Nephron (organoid): ENCODE measurements at regions not wholly inside any gene's neighbourhood (a gene's known extent, or its start where the extent isn't known, plus 50 kb on each side); places are given as distances from the start of the nearest gene placed in this dataset.

Experiments used
- H3K27ac Mint-ChIP-seq, 3 experiments: 2 replicates each; pipeline ENCODE4 v1.8.0; 2020; ENCODE audit warnings: mixed read lengths in 3 of 3, mild to moderate bottlenecking in 2 of 3, moderate library complexity in 1 of 3
- H3K27me3 Mint-ChIP-seq: 2 replicates; pipeline ENCODE4 v1.8.0; 2021; ENCODE audit warnings: low read depth, mild to moderate bottlenecking, moderate library complexity, mixed read lengths
- H3K36me3 Mint-ChIP-seq: 2 replicates; pipeline ENCODE4 v1.8.0; 2020; ENCODE audit warnings: low read depth, mixed read lengths
- H3K4me1 Mint-ChIP-seq: 2 replicates; pipeline ENCODE4 v1.8.0; 2020; ENCODE audit warnings: mixed read lengths
- H3K4me3 Mint-ChIP-seq, 3 experiments: 2 replicates each; pipeline ENCODE4 v1.8.0; 2020; ENCODE audit warnings: mild to moderate bottlenecking in 3 of 3, mixed read lengths in 3 of 3, moderate library complexity in 2 of 3
- H3K9me3 Mint-ChIP-seq: 2 replicates; pipeline ENCODE4 v1.8.0; 2020; ENCODE audit warnings: mixed read lengths
- CTCF ChIP-seq, 3 experiments: fragments of 200-600 bp; sonication (generic); IDR thresholded peaks; one replicate each; pipeline ENCODE4 v1.5.0; 2021; ENCODE audit warnings: antibody characterized with exemption in 3 of 3; ENCODE audit not compliant: unreplicated experiment in 3 of 3

DNA sequence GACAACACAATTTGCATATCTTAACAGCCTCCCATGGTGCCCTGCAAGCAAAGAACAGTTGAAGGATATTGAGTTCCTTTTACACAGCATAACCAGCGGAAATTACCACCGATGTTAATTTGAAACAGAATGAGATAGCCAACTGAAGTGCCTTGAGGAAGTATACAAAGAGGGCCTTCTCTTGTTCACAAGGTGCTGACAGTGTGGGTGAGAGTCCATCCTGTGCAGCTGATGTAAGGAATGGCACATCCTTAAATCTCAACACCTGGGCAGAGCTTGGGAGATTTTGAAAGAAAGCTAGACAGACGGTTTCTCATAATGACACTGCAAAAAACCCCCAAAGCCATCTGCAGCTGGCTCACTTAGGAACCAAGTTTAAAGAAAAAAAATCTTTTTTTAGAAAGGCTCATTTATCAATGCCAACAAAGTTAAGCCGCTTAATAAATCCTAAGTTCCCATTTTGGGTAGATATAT, 818.6 kb downstream of the KCNJ2 start:
- TF ChIP-seq CTCF (IDR thresholded peaks at IDR 0.05; ENCODE audit: unreplicated experiment in 3 of 3) = no peak
- H3K4me3 Mint-ChIP-seq = no peak overlapping the region

DNA sequence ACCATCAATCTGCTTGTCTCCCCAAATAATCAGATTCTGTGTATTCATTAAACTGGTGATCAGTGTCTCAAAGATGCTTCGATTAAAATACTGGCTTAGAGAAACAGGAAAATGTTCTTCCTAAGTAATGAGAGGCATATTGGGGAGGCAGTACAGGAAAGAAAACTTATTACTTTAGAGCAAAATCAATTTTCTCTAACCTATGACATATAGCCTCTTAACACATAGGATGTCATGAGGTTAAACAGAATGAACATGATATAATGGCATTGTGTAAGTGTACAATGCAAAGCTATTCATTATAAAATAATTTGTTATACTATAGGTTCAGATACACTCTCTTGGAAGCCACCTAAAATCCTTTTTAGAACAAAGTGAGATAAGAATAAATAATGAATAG, 819.3 kb downstream of the KCNJ2 start:
- Mint-ChIP-seq H3K9me3 (peaks cover 18% of the 10 kb centered on the region), H3K4me3 (no peak overlapping the region), H3K4me1 (peaks cover 4% of the 10 kb centered on the region), H3K36me3 (peaks cover 11% of the 10 kb centered on the region), H3K27me3 (no peaks in the 10 kb centered on the region), H3K27ac (no peak overlapping the region)
- no peak for TF ChIP-seq CTCF (IDR thresholded peaks at IDR 0.05; ENCODE audit: unreplicated experiment in 3 of 3)

More for the DNA sequence above, 818.6 kb downstream of the KCNJ2 start:
- H3K4me1 Mint-ChIP-seq = peaks cover 4% of the 10 kb centered on the region
- no peaks in the 10 kb centered on the region for H3K27me3 Mint-ChIP-seq
- peaks cover 11% of the 10 kb centered on the region for H3K36me3 Mint-ChIP-seq
- peaks cover 24% of the 10 kb centered on the region for H3K9me3 Mint-ChIP-seq
- no peak overlapping the region for H3K27ac Mint-ChIP-seq

- peaks cover 11% of the 10 kb centered on the region for H3K36me3 Mint-ChIP-seq
- no peaks in the 10 kb centered on the region for H3K27me3 Mint-ChIP-seq
- no peak overlapping the region for H3K27ac Mint-ChIP-seq
- H3K4me1 Mint-ChIP-seq = peaks cover 4% of the 10 kb centered on the region
- TF ChIP-seq CTCF (IDR thresholded peaks at IDR 0.05; ENCODE audit: unreplicated experiment in 3 of 3) = no peak
- peaks cover 17% of the 10 kb centered on the region for H3K9me3 Mint-ChIP-seq
- no peak overlapping the region for H3K4me3 Mint-ChIP-seq
Observed at GRCh38 chr17:70989280-70989679, 819.9 kb downstream of the KCNJ2 start.

- TF ChIP-seq CTCF (IDR thresholded peaks at IDR 0.05; ENCODE audit: unreplicated experiment in 3 of 3) = no peak
- no peak overlapping the region for H3K4me3 Mint-ChIP-seq
- peaks cover 7% of the 10 kb centered on the region for H3K9me3 Mint-ChIP-seq
- H3K27me3 Mint-ChIP-seq = no peaks in the 10 kb centered on the region
- H3K36me3 Mint-ChIP-seq = peaks cover 3% of the 10 kb centered on the region
- no peaks in the 10 kb centered on the region for H3K4me1 Mint-ChIP-seq
- H3K27ac Mint-ChIP-seq = no peak overlapping the region
Observed at GRCh38 chr17:70994194-70994593, 824.9 kb downstream of the KCNJ2 start.

DNA sequence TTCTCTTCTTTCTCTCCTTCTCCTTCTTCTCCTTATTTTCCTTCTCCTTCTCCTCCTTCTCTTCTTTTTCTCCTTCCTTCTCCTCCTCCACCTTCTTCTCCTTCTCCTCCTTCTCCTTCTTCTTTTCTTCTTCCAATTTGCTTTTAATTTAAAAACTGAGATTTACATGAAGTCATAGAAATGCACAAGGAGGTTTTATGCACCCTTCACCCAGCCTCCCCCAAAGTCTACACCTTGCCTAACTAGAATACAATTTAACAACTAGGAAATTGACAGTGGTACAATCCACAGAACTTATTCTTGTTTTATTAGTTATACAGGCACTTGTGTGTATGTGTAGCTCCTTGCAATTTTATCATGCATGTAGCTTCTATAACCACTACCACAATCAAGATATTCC, 826.7 kb downstream of the KCNJ2 start:
- Mint-ChIP-seq H3K9me3 (peaks cover 9% of the 10 kb centered on the region), H3K27ac (no peak overlapping the region)

More for the DNA sequence above, 826.7 kb downstream of the KCNJ2 start:
- TF ChIP-seq CTCF (IDR thresholded peaks at IDR 0.05; ENCODE audit: unreplicated experiment in 3 of 3) = no peak
- Mint-ChIP-seq H3K36me3 (no peaks in the 10 kb centered on the region), H3K4me3 (no peak overlapping the region), H3K4me1 (no peaks in the 10 kb centered on the region), H3K27me3 (peaks cover 4% of the 10 kb centered on the region)
